ENCODE measurements at regions not wholly inside any gene's neighbourhood (a gene's known extent, or its start where the extent isn't known, plus 50 kb on each side); places are given as distances from the start of the nearest gene placed in this dataset.
A peak's percentile ranks its signal among the peaks of the same experiment; 100 is the strongest.
"Not testable (repeated sequence)": the region's sequence is repeated elsewhere in the genome, so short reads cannot be mapped to it uniquely, and the experiment has no call there.

DNA sequence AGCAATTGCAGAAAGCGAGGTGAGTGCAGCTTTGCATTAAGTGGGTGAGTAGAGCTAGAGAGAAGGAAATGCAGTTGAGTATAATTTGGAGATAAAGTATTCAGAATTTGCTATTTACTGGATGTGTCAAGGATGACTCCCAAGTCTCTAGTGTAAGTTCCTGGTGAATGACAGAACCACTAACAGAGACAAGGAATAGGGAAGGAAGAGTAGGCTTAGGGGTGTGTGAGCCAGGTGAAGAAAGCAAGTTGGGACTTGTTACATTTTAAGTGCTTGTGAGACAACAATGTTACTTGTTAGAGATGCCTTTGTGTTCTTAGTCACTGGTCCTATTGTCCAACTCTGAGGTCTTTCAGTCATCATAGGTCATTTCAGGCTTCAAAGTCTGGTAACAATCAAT, 70.8 kb downstream of the TBC1D26 start:
- DNase-seq (ENCODE audit: low spot score) = not testable (repeated sequence)

- not testable (repeated sequence) for DNase-seq (ENCODE audit: low spot score)
Measured at GRCh38 chr17:15806825-15807224, 74.7 kb downstream of the TBC1D26 start.

DNA sequence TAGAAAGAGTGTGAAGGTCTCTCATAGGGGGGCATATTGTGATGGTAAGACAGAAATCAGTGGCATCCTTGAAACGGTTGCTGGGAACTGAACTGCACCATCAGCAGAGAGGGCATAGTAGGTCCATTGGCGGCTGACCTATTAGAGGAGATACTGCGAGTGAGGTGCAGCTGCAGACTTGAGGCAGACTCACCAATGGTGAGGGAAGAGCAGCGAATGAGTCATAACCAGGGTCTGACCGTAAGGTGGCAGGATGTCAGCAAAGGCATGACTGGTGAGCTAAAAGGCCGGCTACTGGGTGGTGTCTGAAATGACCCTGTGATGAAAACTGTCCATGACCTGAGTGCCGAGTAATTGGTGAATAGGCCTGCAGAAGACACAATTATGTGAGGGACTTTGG, 81.3 kb downstream of the TBC1D26 start:
- not testable (repeated sequence) for DNase-seq (ENCODE audit: low spot score)

DNA sequence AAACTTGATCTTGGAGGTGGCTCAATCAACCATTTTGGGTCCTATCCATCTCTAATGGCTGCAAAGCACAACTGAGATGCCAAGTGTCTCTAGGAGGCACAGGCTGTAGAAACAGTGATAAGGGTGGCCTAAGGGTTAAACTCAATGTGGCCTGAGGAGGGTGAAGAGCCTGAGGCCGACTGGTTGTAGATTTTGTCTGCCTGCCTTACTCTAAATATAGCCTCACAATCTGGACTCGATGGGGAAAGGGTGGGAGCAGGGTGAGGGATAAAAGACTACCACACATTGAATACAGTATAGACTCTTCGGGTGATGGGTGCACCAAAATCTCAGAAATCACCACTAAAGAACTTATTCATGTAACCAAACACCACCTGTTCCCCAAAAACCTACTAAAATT, 81.9 kb downstream of the TBC1D26 start:
- not testable (repeated sequence) for DNase-seq (ENCODE audit: low spot score)

DNA sequence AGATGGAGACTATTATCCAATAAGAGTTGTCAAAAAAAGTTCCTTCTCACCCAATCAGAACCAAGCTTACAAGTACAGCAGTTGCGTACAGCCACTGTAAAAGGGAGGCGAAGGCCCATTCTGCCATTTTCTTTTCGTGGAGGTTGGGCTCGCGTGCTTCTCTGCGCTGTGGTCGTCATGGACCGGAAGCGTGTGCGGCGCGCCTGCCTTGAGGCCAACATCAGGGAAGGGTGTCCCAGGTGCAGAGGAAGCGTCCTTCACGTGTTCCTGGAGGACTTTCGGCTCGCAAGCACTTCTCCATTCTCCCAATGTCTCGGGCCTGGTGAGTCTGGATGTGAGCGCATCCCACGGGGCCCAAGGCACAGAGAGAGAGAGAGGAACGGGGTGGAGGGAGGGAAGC, 85.8 kb downstream of the TBC1D26 start:
- not testable (repeated sequence) for DNase-seq (ENCODE audit: low spot score)

DNA sequence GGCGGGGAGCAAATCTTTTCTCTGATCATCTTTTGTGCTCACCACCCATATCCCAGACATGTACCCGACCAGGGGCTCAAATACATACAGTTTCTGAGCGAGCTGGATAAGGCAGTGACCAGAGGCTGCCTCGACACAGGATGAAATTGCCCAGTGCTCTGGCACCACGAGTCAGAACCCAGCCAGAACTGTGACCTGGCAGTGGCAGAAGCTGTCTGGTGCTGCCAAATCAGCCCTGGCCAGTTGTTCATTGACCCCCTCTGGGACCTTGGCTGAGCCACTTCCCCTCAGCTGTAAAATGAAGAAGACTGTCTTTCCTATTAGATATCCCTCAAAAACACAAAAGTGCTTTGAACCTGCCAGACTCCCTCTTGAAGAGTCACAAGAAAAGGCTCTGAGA, 90.2 kb downstream of the TBC1D26 start:
- not testable (repeated sequence) for DNase-seq (ENCODE audit: low spot score)

DNA sequence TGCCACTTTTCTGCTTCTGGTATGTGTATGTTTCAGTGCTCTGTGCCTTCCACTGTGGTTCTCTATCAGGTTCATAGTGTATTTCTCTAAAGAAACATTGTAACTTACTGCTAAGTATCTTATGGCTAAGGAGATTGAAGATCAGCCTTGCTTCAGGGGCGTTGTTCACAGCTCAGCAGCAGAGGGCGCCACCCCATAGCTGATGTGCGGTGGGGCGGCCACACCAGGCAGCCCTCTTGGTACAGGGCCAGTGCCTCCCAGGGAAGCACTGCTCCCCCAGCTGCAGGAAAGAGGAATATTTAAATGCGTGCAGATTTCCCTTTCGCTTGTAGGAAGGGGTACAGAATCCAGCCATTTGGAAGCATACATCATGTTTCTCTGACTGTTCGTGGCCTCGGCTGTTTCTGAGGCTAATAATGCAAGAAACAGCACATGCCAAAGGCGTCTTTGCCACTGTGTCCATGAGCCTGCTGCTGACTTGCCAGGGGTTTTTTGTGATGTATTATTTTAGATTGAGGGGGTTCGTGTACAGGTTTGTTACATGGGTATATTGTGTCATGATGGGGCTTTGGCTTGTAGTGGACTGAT, 96.7 kb downstream of the TBC1D26 start:
- peak; percentile 28 for DNase-seq (ENCODE audit: low spot score)

DNA sequence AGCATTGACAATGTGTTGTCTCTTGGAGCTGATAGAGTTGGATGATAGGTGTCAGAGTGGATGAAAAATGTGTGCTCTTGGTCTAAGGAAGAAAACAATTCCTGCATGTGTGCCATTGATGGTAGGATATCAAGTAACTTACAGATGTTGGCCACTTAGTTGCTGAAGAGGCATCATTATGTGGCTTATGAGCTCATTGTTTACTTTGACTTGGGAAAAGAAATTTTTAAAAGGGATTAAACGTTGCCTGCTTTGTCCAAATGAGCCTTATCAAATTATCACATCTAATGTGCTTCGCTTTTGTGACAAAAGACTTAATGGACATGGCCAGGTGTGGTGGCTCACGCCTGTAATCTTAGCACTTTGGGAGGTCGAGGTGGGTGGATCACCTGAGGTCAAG, 98.1 kb downstream of the TBC1D26 start:
- DNase-seq (ENCODE audit: low spot score) = not testable (repeated sequence)

DNA sequence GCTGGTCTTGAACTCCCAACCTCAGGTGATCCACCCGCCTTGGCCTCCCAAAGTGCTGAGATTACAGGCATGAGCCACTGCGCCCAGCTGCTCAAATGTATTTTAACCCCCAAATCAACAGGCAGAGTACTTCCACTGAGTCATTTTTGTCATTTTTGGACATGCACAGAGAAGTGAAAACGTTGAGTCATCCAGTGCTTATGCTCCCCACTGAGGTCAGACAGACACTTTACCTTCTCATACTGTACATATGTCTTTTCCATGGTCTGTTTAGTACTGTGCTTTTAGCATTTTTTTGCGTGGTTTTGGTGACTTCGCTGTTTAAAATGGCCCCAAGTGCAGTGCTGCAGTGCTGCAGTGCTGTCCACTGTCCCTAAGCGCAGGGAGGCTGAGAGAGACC, 99.1 kb downstream of the TBC1D26 start:
- not testable (repeated sequence) for DNase-seq (ENCODE audit: low spot score)

GRCh38 chr17:15832921-15833480, 100.9 kb downstream of the TBC1D26 start:
- DNase-seq (ENCODE audit: low spot score) = not testable (repeated sequence)

DNA sequence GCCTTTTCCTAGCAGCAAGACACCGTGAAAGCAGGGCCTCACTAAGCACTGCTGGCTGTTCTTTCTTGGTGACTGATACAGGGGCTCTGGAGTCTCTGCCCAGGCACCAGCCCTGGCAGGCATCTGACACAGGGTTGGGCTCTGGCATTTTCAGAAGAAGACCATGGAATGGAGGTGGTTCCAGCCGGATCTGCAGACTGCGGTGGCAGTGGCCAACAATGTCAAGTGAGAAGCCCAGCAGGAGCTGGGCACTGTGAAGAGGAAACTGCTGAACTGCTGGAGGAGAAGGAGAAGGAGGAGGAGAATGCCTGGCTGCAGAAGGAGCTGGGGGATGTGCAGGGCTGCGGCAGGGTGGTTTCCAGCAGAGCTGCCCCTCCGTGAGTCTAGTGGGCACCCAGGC, 101.8 kb downstream of the TBC1D26 start:
- DNase-seq (ENCODE audit: low spot score) = not testable (repeated sequence)

DNA sequence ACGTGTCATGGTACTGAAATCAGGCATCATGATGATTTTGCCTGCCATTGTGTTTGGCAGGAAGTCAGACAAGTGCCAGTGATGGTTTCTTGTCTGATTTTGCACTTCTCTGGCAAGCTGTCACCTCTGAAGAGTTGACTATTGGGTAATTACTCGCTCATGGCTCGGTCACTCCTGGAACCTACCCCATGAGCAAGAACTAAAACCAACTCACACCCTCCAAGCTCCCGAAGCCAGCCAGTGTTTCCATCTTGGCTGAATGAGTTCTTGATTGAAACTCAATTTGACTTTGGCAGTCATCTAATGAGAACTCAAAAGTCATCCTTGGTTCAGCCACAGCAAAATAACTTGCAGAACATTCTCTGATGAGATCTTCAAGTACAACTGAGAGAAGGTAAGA, 103.4 kb downstream of the TBC1D26 start:
- not testable (repeated sequence) for DNase-seq (ENCODE audit: low spot score)

DNA sequence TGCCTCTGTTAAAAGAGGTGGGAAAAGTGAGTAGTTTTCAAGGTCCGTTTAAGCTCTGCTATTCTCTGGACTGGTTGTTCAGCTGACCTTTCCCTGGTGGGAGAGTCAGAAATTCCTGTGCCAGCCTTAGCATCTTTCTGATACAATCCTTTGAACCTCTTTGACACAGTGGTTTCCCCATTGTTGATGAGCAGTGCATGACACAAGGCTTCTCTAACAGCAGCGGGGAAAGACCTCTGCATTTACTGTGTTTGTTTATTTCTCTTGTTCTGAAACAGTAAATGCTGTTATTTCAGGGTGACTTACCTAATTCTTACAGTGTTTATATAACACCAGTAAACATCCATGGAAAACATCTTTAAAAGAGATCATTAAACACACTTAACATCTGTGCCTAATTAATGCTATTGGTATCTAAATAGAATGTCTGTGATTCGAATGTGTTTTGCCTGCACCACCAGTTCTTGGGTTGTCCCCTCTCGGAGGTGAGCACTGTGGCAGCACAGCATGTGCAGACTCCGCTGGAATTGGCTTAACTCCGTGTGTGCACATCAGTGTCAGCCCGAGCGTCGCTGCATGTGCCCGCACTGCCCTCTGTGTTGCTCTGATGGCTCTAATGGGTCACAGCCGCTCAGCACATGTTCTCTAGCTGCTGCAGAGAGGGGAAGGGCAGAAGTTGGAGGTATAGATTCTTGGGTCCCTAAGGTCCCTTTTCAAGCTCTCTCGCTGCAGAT, 104.3 kb downstream of the TBC1D26 start:
- DNase-seq (ENCODE audit: low spot score) = not testable (repeated sequence)

GRCh38 chr17:15836991-15837390, 104.9 kb downstream of the TBC1D26 start:
- DNase-seq (ENCODE audit: low spot score) = not testable (repeated sequence)

DNA sequence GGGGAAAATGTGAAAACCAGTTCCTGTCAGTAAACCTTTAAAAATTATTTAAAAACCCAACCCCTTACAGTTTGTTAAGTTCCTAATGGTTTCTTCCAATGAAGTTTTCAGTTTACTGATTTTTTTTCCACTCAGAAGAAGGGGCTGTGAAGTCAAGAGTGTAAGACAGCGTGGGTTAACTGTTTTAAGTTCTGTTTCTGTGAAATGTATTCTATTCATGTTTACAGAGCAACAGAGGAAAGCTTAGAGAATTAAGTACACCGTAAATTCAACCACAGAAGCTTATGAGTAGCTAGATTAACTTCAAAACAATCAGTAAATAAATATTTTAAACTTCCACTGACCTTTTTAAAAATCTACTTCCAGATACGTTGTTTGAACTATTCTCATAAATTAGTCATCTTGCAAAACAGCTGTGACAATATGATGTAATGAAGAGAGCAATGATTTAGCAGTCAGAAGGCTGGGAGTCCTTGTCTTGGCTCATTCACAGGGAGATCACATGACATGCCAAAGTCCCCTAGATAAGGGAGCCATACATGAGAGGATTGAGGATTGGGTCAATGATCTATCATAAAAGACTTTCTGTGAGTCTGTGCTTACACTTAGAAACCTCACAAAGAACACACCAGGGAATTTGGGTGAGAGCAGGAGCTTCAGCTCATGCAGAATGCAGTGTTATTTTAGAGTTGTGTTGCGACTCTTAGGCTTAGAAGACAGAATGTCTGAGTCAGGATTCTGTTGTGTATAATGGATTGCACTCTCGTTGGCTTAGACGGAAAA, 97.3 kb upstream of the ADORA2B start:
- not testable (repeated sequence) for DNase-seq (ENCODE audit: low spot score)

GRCh38 chr17:15849054-15849453, 95.9 kb upstream of the ADORA2B start:
- DNase-seq (ENCODE audit: low spot score) = not testable (repeated sequence)

DNA sequence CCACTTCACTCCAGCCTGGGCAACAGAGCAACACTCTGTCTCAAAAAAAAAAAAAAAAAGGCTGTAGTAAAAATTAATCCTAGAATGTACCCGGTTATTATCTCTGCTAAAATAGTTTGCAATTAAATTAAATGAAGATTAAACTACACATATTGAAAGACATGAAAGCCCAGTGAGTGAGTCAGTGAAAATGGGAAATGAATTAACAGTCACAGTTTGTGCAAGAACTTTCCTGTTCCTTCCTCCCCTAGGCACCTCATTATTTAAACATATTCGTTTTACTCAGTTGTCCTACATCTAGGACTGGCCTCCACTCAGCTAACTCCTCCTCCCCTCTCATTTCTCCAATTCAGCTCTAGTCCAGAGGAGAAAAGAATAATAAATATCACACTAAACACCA, 94.9 kb upstream of the ADORA2B start:
- not testable (repeated sequence) for DNase-seq (ENCODE audit: low spot score)

DNA sequence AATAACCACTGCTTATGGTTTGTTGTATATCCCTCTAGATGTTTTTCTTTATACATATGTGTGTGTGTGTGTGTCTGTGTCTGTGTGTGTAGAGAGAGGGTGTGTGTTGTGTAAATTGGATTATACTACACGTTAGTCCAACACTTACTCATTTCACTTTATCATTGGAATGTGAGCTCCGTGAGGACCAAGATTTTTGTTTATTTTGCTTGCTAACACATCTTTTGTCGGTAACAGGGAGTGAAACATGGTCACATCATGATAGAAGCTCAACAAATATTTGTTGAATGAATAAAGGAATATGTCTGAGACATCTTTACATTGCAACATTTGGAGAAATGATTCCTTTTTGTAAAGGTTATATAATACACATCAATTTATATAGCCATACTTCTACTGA, 94.2 kb upstream of the ADORA2B start:
- DNase-seq (ENCODE audit: low spot score) = not testable (repeated sequence)

DNA sequence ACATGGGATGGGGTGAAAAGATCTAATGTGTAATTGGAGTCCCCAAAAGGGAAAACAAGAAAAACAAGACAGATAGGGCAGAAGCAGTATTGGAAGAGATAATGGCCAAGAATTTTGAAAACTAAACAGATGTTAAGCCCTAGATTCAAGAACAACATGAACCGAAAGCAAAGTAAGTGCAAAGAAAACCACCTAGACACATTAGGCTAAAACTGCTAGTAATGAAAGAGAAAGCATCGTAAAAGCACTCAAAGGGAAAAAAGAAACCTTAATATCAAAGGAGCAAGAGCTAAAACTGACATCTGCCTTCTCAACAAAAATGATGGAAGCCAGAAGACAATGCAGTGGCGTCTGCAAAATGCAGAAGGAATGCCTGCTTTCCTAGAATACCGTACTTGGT, 92.1 kb upstream of the ADORA2B start:
- DNase-seq (ENCODE audit: low spot score) = not testable (repeated sequence)

DNA sequence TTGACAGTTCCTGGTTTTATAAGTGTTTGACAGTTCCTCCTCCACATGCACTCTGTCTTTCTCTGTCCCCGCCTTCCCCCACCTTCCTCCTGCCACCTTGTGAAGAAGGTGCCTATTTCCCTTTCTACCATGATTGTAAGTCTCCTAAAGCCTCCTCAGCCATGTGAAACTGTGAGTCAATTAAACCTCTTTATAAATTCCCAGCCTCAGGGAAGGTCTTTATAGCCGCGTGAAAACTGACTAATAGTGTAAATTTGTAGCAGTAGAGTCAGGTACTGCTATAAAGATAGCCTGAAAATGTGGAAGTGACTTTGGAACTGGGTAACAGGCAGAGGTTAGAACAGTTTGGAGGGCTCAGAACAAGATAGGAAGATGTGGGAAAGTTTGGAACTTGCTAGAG, 88.7 kb upstream of the ADORA2B start:
- not testable (repeated sequence) for DNase-seq (ENCODE audit: low spot score)

- not testable (repeated sequence) for DNase-seq (ENCODE audit: low spot score)
Measured at GRCh38 chr17:15856745-15857144, 88.2 kb upstream of the ADORA2B start.

- not testable (repeated sequence) for DNase-seq (ENCODE audit: low spot score)
Measured at GRCh38 chr17:15858082-15858481, 86.8 kb upstream of the ADORA2B start.
